ENCODE measurements at regions not wholly inside any gene's neighbourhood (a gene's known extent, or its start where the extent isn't known, plus 50 kb on each side); places are given as distances from the start of the nearest gene placed in this dataset. TPM values are rescaled to one million over a fixed set of nuclear protein-coding genes. Genes with fewer than 3 reads are reported as not detected.

Small RNAs in the stretch of these regions (small RNA-seq; reads per million reads assigned to genes)
- not detected for gene RNA5SP40 (ENCODE audit: low replicate concordance)

All from GM23338 (cell line).